Type B pancreatic cell (in vitro differentiated cells): ENCODE measurements at regions not wholly inside any gene's neighbourhood (a gene's known extent, or its start where the extent isn't known, plus 50 kb on each side); places are given as distances from the start of the nearest gene placed in this dataset.

Source experiments
- DNase-seq: peaks from one replicate; pipeline ENCODE4 v3.0.0; 2021; ENCODE audit warnings: mixed read lengths; ENCODE audit not compliant: unreplicated experiment; ENCODE audit errors: extremely low spot score
- H3K27ac Mint-ChIP-seq: 2 replicates; pipeline ENCODE4 v1.8.0; 2021; ENCODE audit warnings: mild to moderate bottlenecking, mixed read lengths
- H3K27me3 Mint-ChIP-seq: 2 replicates; pipeline ENCODE4 v1.8.0; 2021; ENCODE audit warnings: mixed read lengths
- H3K36me3 Mint-ChIP-seq: 2 replicates; pipeline ENCODE4 v1.8.0; 2021; ENCODE audit warnings: mixed read lengths
- H3K4me1 Mint-ChIP-seq: one replicate; pipeline ENCODE4 v1.8.0; 2021; ENCODE audit warnings: mixed read lengths; ENCODE audit not compliant: unreplicated experiment
- H3K4me3 Mint-ChIP-seq: 2 replicates; pipeline ENCODE4 v1.8.0; 2021; ENCODE audit warnings: mild to moderate bottlenecking, mixed read lengths
- H3K9me3 Mint-ChIP-seq: 2 replicates; pipeline ENCODE4 v1.8.0; 2021; ENCODE audit warnings: mixed read lengths
- TF ChIP-seq, protein P1 (sequence below): fragments of 200-600 bp; sonication (generic); conservative IDR thresholded peaks from 2 replicates; pipeline ENCODE4 v1.5.0; 2021; ENCODE audit warnings: antibody characterized with exemption, mild to moderate bottlenecking

DNA sequence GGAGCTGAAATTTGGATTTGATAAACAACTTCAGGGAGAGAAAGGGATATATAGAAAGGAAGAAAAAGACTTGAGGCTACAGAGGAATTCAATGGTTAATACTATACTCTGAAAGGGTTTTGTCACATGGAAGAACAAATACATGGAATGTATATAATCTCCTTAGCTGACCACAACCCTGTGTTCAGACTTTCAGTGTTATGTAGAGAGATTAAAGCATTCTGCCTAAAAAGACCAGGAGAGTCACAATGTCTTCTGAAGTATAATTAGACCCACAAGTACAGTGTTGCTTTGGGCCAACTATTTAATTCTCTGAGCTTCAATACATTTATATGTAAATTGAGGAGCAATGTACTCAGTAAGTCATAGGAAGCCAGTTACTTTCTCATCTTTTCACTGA is 123.8 kb upstream of the FSHR start:
- H3K9me3 Mint-ChIP-seq = peaks cover 12% of the 10 kb centered on the region
- no peaks in the 10 kb centered on the region for H3K27me3 Mint-ChIP-seq
- no peak overlapping the region for H3K4me3 Mint-ChIP-seq
- H3K36me3 Mint-ChIP-seq = no peaks in the 10 kb centered on the region
- TF ChIP-seq, protein P1, sequence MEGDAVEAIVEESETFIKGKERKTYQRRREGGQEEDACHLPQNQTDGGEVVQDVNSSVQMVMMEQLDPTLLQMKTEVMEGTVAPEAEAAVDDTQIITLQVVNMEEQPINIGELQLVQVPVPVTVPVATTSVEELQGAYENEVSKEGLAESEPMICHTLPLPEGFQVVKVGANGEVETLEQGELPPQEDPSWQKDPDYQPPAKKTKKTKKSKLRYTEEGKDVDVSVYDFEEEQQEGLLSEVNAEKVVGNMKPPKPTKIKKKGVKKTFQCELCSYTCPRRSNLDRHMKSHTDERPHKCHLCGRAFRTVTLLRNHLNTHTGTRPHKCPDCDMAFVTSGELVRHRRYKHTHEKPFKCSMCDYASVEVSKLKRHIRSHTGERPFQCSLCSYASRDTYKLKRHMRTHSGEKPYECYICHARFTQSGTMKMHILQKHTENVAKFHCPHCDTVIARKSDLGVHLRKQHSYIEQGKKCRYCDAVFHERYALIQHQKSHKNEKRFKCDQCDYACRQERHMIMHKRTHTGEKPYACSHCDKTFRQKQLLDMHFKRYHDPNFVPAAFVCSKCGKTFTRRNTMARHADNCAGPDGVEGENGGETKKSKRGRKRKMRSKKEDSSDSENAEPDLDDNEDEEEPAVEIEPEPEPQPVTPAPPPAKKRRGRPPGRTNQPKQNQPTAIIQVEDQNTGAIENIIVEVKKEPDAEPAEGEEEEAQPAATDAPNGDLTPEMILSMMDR = no peak
- no peaks in the 10 kb centered on the region for H3K4me1 Mint-ChIP-seq
- H3K27ac Mint-ChIP-seq = no peak overlapping the region
- no peak for DNase-seq

DNA sequence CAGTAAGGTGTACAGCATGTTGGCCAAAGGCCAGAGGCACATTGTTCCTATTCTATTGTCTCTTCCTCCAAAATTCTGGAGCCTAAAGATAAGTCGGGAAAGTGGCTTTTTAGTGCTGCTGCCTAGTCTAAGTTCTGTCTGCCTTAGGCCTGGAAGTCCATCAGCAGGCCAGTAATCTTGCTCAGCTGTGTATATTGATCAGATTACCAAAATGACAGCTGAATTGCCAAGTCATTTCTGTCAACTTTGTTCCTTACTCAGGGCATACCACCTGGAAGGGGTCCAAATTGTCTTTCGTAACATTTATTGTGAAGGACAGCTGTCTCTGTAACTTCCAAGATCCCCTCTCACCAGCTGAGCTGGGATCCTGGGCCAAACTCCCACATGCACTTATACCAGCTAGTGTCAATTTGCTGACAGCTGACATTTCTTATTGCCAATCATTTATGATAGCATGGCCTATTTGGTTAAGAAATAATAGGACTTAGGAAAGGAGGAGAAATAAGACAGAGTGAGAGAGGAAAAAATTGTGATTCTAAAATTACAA is 116.8 kb upstream of the FSHR start:
- Mint-ChIP-seq H3K4me3 (no peak overlapping the region), H3K27ac (no peak overlapping the region), H3K9me3 (no peaks in the 10 kb centered on the region), H3K36me3 (no peaks in the 10 kb centered on the region), H3K27me3 (no peaks in the 10 kb centered on the region), H3K4me1 (no peaks in the 10 kb centered on the region)
- no peak for DNase-seq
- TF ChIP-seq, protein P1 = no peak

DNA sequence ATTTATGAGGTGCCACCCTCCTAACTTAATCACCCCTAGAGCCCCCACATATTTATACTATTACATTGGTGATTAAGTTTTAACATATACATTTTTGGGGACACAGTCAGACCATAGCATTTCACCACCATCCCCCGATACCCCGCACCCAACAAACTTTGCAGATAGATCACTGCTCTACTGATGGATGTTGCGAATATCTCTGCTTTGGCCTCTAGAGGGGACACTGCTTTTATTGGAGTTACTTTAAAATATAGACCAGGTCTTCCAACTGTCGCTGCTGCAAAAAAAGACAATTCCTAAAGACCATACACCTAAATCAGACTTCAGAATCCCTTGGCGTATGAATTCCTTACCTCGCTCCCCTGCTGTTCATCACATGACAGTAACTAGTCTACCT is 115.8 kb upstream of the FSHR start:
- no peaks in the 10 kb centered on the region for H3K36me3 Mint-ChIP-seq
- no peak for DNase-seq
- H3K9me3 Mint-ChIP-seq = no peaks in the 10 kb centered on the region
- no peak overlapping the region for H3K27ac Mint-ChIP-seq
- TF ChIP-seq, protein P1 = no peak
- no peak overlapping the region for H3K4me3 Mint-ChIP-seq
- H3K27me3 Mint-ChIP-seq = no peaks in the 10 kb centered on the region
- H3K4me1 Mint-ChIP-seq = peaks cover 6% of the 10 kb centered on the region

DNA sequence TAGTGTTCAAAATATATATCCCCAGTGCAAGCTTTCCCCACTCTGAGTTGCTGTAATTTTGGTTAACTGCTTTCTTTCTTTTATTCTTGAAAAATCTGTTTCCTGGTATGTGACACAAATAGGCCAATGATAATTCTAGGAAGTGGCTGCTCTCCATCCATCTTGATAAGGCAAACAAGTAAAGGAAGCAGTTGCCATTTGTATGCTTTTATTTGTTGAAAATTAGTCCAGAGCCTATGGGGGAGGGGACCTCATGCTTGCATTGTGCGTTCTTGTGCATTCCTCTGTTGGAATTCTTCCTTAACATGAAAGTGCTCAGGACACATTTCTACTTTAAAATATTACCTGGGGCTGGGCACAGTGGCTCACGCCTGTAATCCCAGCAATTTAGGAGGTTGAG is 111.2 kb upstream of the FSHR start:
- peaks cover 7% of the 10 kb centered on the region for H3K4me1 Mint-ChIP-seq
- no peak overlapping the region for H3K27ac Mint-ChIP-seq
- no peaks in the 10 kb centered on the region for H3K27me3 Mint-ChIP-seq
- no peaks in the 10 kb centered on the region for H3K9me3 Mint-ChIP-seq
- TF ChIP-seq, protein P1 = no peak
- H3K4me3 Mint-ChIP-seq = no peak overlapping the region
- DNase-seq = no peak
- no peaks in the 10 kb centered on the region for H3K36me3 Mint-ChIP-seq

DNA sequence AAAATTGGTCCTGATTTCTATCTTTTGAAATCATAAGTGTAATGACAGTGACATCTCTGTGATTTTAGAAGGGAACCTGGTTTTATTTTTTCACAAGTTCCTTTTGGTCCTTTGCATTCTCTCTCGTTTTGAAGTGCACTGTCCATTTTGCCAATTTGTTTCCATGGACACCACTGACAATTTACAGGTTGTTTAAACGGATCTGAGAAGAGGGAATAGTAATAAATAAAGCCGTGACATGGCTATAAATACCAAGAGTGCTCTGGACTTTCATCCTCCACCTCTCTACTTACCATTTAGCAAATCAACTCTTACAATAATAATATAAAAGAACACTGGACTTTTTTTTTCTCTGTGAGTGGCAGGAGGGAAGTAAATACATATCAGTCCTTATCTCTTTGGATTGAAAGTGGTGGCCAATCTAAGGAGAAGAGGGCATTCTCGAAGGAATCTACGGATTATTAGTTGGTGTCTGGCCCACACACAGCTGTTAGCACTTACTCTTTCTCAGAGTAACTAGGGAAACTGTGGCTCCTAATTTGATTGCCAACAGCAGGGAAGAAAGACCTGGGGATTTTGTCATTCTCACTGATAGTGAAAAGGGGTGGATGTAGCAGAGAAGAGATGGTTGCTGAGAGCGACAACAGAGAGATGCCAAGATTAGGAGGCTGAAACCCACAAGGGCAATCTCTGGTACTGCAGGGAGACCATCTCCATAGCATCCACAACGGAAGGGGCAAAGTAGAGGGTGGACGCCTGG is 108.7 kb upstream of the FSHR start:
- Mint-ChIP-seq H3K4me1 (peaks cover 7% of the 10 kb centered on the region), H3K36me3 (no peaks in the 10 kb centered on the region), H3K9me3 (no peaks in the 10 kb centered on the region), H3K27me3 (no peaks in the 10 kb centered on the region), H3K4me3 (no peak overlapping the region), H3K27ac (no peak overlapping the region)
- TF ChIP-seq, protein P1 = no peak
- no peak for DNase-seq
